ENCODE measurements at regions not wholly inside any gene's neighbourhood (a gene's known extent, or its start where the extent isn't known, plus 50 kb on each side); places are given as distances from the start of the nearest gene placed in this dataset.

DNA sequence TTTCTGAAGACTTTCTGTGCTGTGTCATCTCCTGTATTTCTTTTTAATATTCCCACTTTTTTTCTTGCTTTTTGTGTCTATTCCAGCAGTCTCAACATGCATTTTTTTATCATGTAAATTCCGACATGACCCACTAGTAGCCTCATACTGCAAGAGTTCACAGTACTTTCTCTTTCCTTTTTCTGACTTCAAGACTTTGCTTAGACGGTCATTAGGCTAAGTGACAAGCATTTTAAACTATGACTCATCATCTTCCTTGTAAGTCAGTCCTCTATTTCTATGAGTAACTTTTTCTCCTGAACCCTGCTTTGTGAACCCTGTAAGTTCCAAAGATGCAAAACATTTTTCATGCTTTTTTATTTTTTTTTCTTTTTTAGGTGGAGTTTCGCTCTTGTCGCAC, 381.2 kb downstream of the TXNL1 start:
- no peak overlapping the region for H3K4me3 Mint-ChIP-seq
- Histone ChIP-seq H3K79me2 (ENCODE audit: low read depth) (no peaks in the 10 kb centered on the region), H3K4me3 (no peak overlapping the region), H3K4me1 (peaks cover 9% of the 10 kb centered on the region), H3K9me3 (ENCODE audit: low read depth) (no peaks in the 10 kb centered on the region), H2AFZ (replicated peaks) (no peak overlapping the region), H3K9ac (no peak overlapping the region), H3K4me2 (no peak overlapping the region), H3K36me3 (no peaks in the 10 kb centered on the region), H3F3A (ENCODE audit: low read depth) (peaks cover 6% of the 10 kb centered on the region), H3K27me3 (no peaks in the 10 kb centered on the region), H3K27ac (no peak overlapping the region), H4K20me1 (ENCODE audit: low read depth) (no peaks in the 10 kb centered on the region)
- peaks cover 7% of the 10 kb centered on the region for H3K9me3 Mint-ChIP-seq
- no peak overlapping the region for H3K27ac Mint-ChIP-seq
- peaks cover 8% of the 10 kb centered on the region for H3K4me1 Mint-ChIP-seq
- H3K27me3 Mint-ChIP-seq (ENCODE audit: insufficient read depth, low read depth), result no peaks in the 10 kb centered on the region
- H3K36me3 Mint-ChIP-seq, result no peaks in the 10 kb centered on the region
- no peak for DNase-seq (ENCODE audit: low spot score)
- TF ChIP-seq EZH2phosphoT487 (IDR thresholded peaks at IDR 0.05) (no peak), EZH2 (IDR thresholded peaks at IDR 0.05) (no peak)
- TF ChIP-seq, protein P1, sequence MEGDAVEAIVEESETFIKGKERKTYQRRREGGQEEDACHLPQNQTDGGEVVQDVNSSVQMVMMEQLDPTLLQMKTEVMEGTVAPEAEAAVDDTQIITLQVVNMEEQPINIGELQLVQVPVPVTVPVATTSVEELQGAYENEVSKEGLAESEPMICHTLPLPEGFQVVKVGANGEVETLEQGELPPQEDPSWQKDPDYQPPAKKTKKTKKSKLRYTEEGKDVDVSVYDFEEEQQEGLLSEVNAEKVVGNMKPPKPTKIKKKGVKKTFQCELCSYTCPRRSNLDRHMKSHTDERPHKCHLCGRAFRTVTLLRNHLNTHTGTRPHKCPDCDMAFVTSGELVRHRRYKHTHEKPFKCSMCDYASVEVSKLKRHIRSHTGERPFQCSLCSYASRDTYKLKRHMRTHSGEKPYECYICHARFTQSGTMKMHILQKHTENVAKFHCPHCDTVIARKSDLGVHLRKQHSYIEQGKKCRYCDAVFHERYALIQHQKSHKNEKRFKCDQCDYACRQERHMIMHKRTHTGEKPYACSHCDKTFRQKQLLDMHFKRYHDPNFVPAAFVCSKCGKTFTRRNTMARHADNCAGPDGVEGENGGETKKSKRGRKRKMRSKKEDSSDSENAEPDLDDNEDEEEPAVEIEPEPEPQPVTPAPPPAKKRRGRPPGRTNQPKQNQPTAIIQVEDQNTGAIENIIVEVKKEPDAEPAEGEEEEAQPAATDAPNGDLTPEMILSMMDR (IDR thresholded peaks at IDR 0.05), result no peak

DNA sequence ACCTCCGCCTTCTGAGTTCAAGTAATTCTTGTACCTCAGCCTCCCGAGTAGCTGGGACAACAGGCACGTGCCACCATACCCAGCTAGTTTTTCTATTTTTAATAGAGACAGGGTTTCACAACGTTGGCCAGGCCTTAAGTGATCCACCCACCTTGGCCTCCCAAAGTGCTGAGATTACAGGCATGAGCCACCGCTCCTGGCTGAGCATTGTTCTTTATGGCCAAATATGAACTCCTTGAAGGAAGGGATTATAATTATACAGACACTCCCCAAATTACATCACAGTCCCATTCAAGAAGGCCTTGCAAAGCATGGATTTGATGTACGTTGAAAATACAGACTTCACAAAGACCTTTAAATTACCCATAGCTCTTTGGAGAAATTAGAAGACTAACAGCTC, 381.7 kb downstream of the TXNL1 start:
- Histone ChIP-seq H4K20me1 (ENCODE audit: low read depth) (no peaks in the 10 kb centered on the region), H2AFZ (replicated peaks) (no peak overlapping the region), H3K9me3 (ENCODE audit: low read depth) (no peaks in the 10 kb centered on the region), H3K36me3 (no peaks in the 10 kb centered on the region), H3K27ac (no peak overlapping the region), H3K79me2 (ENCODE audit: low read depth) (no peaks in the 10 kb centered on the region), H3K4me2 (no peak overlapping the region), H3F3A (ENCODE audit: low read depth) (peaks cover under 1% of the 10 kb centered on the region), H3K4me3 (no peak overlapping the region), H3K4me1 (peaks cover 14% of the 10 kb centered on the region), H3K9ac (no peak overlapping the region), H3K27me3 (no peaks in the 10 kb centered on the region)
- H3K4me3 Mint-ChIP-seq, result no peak overlapping the region
- peaks cover 10% of the 10 kb centered on the region for H3K4me1 Mint-ChIP-seq
- H3K27ac Mint-ChIP-seq, result no peak overlapping the region
- no peak for TF ChIP-seq EZH2phosphoT487 (IDR thresholded peaks at IDR 0.05)
- TF ChIP-seq, protein P1 (IDR thresholded peaks at IDR 0.05), result no peak
- TF ChIP-seq EZH2 (IDR thresholded peaks at IDR 0.05), result no peak
- no peaks in the 10 kb centered on the region for H3K36me3 Mint-ChIP-seq
- no peak for DNase-seq (ENCODE audit: low spot score)
- peaks cover 7% of the 10 kb centered on the region for H3K9me3 Mint-ChIP-seq
- H3K27me3 Mint-ChIP-seq (ENCODE audit: insufficient read depth, low read depth), result no peaks in the 10 kb centered on the region

DNA sequence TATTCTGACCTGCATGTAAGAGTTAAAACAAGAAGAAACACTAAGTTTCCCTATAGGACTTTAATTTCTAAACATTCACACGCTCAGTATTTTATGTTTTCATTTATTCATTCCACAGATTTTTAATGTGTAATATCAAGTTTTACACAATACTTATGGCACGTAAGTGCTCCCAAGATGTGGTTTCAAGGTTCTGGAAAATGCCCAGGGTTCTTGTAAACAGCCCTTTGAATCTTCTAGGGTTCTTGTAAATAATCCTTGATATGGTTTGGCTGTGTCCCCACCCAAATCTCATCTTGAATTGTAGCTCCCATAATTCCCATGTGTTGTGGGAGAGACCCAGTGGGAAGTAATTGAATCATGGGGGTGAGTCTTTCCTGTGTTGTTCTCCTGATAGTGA, 383.0 kb downstream of the TXNL1 start:
- Mint-ChIP-seq H3K9me3 (peaks cover 7% of the 10 kb centered on the region), H3K36me3 (no peaks in the 10 kb centered on the region), H3K27ac (no peak overlapping the region), H3K4me3 (no peak overlapping the region), H3K27me3 (ENCODE audit: insufficient read depth, low read depth) (no peaks in the 10 kb centered on the region), H3K4me1 (peaks cover 10% of the 10 kb centered on the region)
- Histone ChIP-seq H3K27me3 (no peaks in the 10 kb centered on the region), H3K27ac (no peak overlapping the region), H2AFZ (replicated peaks) (no peak overlapping the region), H3K4me3 (no peak overlapping the region), H3K4me2 (no peak overlapping the region), H4K20me1 (ENCODE audit: low read depth) (no peaks in the 10 kb centered on the region), H3K4me1 (peaks cover 14% of the 10 kb centered on the region), H3K9me3 (ENCODE audit: low read depth) (no peaks in the 10 kb centered on the region), H3F3A (ENCODE audit: low read depth) (no peaks in the 10 kb centered on the region), H3K79me2 (ENCODE audit: low read depth) (no peaks in the 10 kb centered on the region), H3K36me3 (no peaks in the 10 kb centered on the region), H3K9ac (no peak overlapping the region)
- DNase-seq (ENCODE audit: low spot score), result no peak
- TF ChIP-seq EZH2phosphoT487 (IDR thresholded peaks at IDR 0.05) (no peak), EZH2 (IDR thresholded peaks at IDR 0.05) (no peak)
- TF ChIP-seq, protein P1 (IDR thresholded peaks at IDR 0.05), result no peak
